ENCODE measurements at regions not wholly inside any gene's neighbourhood (a gene's known extent, or its start where the extent isn't known, plus 50 kb on each side); places are given as distances from the start of the nearest gene placed in this dataset.
"Not testable (repeated sequence)": the region's sequence is repeated elsewhere in the genome, so short reads cannot be mapped to it uniquely, and the experiment has no call there.

- no peak overlapping the region for H3K4me3 ChIP-seq (ENCODE audit: low read length)
- no peak for DNase-seq (ENCODE audit: low read depth, low spot score)
These were observed 360.9 kb downstream of the NEBL start for GRCh38 chr10:20535897-20536881.

GRCh38 chr10:20531241-20531883 is 365.7 kb downstream of the NEBL start:
- not testable (repeated sequence) for H3K4me3 ChIP-seq (ENCODE audit: low read length); DNase-seq (ENCODE audit: low read depth, low spot score)

- no peak overlapping the region for H3K4me3 ChIP-seq (ENCODE audit: low read length)
- no peak for DNase-seq (ENCODE audit: low read depth, low spot score)
These were observed 375.9 kb downstream of the NEBL start for GRCh38 chr10:20521186-20521585.

- no peak for DNase-seq (ENCODE audit: low read depth, low spot score)
- no peak overlapping the region for H3K4me3 ChIP-seq (ENCODE audit: low read length)
These were observed 381.5 kb downstream of the NEBL start for GRCh38 chr10:20515654-20516053.

GRCh38 chr10:20512631-20513030 is 384.5 kb downstream of the NEBL start:
- H3K4me3 ChIP-seq (ENCODE audit: low read length): no peak overlapping the region
- no peak for DNase-seq (ENCODE audit: low read depth, low spot score)

GRCh38 chr10:20508921-20509320 is 388.2 kb downstream of the NEBL start:
- no peak overlapping the region for H3K4me3 ChIP-seq (ENCODE audit: low read length)
- DNase-seq (ENCODE audit: low read depth, low spot score): no peak

- DNase-seq (ENCODE audit: low read depth, low spot score): no peak
- H3K4me3 ChIP-seq (ENCODE audit: low read length): no peak overlapping the region
These were observed 394.1 kb downstream of the NEBL start for GRCh38 chr10:20502903-20503585.

- no peak for DNase-seq (ENCODE audit: low read depth, low spot score)
These were observed 402.6 kb downstream of the NEBL start for GRCh38 chr10:20494474-20494873.

GRCh38 chr10:20492447-20492846 is 404.7 kb downstream of the NEBL start:
- H3K4me3 ChIP-seq (ENCODE audit: low read length): no peak overlapping the region
- no peak for DNase-seq (ENCODE audit: low read depth, low spot score)

More at GRCh38 chr10:20494474-20494873, 402.6 kb downstream of the NEBL start:
- H3K4me3 ChIP-seq (ENCODE audit: low read length): no peak overlapping the region

- H3K4me3 ChIP-seq (ENCODE audit: low read length): no peak overlapping the region
- no peak for DNase-seq (ENCODE audit: low read depth, low spot score)
These were observed 407.1 kb downstream of the NEBL start for GRCh38 chr10:20489961-20490360.

GRCh38 chr10:20486791-20487190 is 410.3 kb downstream of the NEBL start:
- no peak overlapping the region for H3K4me3 ChIP-seq (ENCODE audit: low read length)
- no peak for DNase-seq (ENCODE audit: low read depth, low spot score)

GRCh38 chr10:20485554-20485953 is 411.6 kb downstream of the NEBL start:
- no peak for DNase-seq (ENCODE audit: low read depth, low spot score)
- no peak overlapping the region for H3K4me3 ChIP-seq (ENCODE audit: low read length)

GRCh38 chr10:20481054-20481453 is 416.1 kb downstream of the NEBL start:
- no peak for DNase-seq (ENCODE audit: low read depth, low spot score)
- H3K4me3 ChIP-seq (ENCODE audit: low read length): no peak overlapping the region

GRCh38 chr10:20480575-20480974 is 416.5 kb downstream of the NEBL start:
- not testable (repeated sequence) for H3K4me3 ChIP-seq (ENCODE audit: low read length); DNase-seq (ENCODE audit: low read depth, low spot score)

- no peak for DNase-seq (ENCODE audit: low read depth, low spot score)
- H3K4me3 ChIP-seq (ENCODE audit: low read length): no peak overlapping the region
These were observed 423.0 kb downstream of the NEBL start for GRCh38 chr10:20474064-20474463.

GRCh38 chr10:20473023-20473760 is 423.9 kb downstream of the NEBL start:
- DNase-seq (ENCODE audit: low read depth, low spot score): no peak
- H3K4me3 ChIP-seq (ENCODE audit: low read length): no peak overlapping the region

- H3K4me3 ChIP-seq (ENCODE audit: low read length): no peak overlapping the region
- DNase-seq (ENCODE audit: low read depth, low spot score): no peak
These were observed 430.4 kb downstream of the NEBL start for GRCh38 chr10:20466731-20467130.

GRCh38 chr10:20457649-20458048 is 439.5 kb downstream of the NEBL start:
- no peak overlapping the region for H3K4me3 ChIP-seq (ENCODE audit: low read length)
- DNase-seq (ENCODE audit: low read depth, low spot score): no peak

- DNase-seq (ENCODE audit: low read depth, low spot score): no peak
- H3K4me3 ChIP-seq (ENCODE audit: low read length): no peak overlapping the region
These were observed 441.3 kb downstream of the NEBL start for GRCh38 chr10:20455774-20456173.
